Uterus (tissue), 2 donors: ENCODE measurements at regions not wholly inside any gene's neighbourhood (a gene's known extent, or its start where the extent isn't known, plus 50 kb on each side); places are given as distances from the start of the nearest gene placed in this dataset.

Experiments used
- CTCF ChIP-seq, 4 experiments: fragments of 200-600 bp in 2 of 4; fragments of 450-650 bp in 2 of 4; sonication (generic) in 2 of 4; IDR thresholded peaks; one replicate each; pipeline ENCODE4 v1.5.1; 2016 to 2019; ENCODE audit warnings: antibody characterized with exemption in 4 of 4, mild to moderate bottlenecking in 2 of 4, moderate library complexity in 1 of 4
- POLR2A ChIP-seq, 2 donors: fragments of 450-650 bp; IDR thresholded peaks; one replicate each; pipeline ENCODE4 v1.6.1; 2016; ENCODE audit warnings: antibody characterized with exemption in 2 of 2, mild to moderate bottlenecking in 1 of 2, moderate library complexity in 1 of 2

DNA sequence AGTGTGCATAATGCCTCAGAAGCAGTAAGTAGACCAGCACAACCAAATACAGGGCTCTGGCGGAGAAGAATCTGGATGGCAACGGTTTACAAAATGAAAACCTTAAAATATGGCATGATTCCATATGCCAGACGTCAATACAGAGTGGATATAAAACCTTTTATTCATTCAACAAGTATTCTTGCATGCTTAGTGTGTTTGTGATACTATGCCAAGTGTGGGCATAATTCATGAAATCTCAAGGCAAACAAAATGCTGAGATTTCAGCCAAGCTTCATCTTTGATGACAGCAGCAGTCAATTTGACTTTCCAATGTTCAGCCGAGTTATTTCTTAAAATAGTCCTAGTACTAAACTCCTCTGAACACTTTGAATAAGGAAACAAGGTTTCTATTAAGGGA, 119.4 kb downstream of the CD24 start:
- TF ChIP-seq CTCF (IDR thresholded peaks at IDR 0.05) (no peak), POLR2A (IDR thresholded peaks at IDR 0.05) (no peak)
